Brain pericyte (primary cell): ENCODE measurements at regions not wholly inside any gene's neighbourhood (a gene's known extent, or its start where the extent isn't known, plus 50 kb on each side); places are given as distances from the start of the nearest gene placed in this dataset.
A peak's percentile ranks its signal among the peaks of the same experiment; 100 is the strongest.
"Not testable (repeated sequence)": the region's sequence is repeated elsewhere in the genome, so short reads cannot be mapped to it uniquely, and the experiment has no call there.

Experiments
- DNase-seq: peaks from one replicate; pipeline ENCODE4 v3.0.0-alpha.2; 2012; ENCODE audit warnings: low read depth, low spot score

GRCh38 chr9:13942201-13942600 lies 371.7 kb downstream of the NFIB start:
- no peak for DNase-seq

GRCh38 chr9:13941714-13942113 lies 372.2 kb downstream of the NFIB start:
- DNase-seq, result peak; percentile 48

GRCh38 chr9:13939701-13940490 lies 374.0 kb downstream of the NFIB start:
- no peak for DNase-seq

GRCh38 chr9:13939134-13939533 lies 374.8 kb downstream of the NFIB start:
- no peak for DNase-seq

GRCh38 chr9:13934416-13934815 lies 379.5 kb downstream of the NFIB start:
- no peak for DNase-seq

GRCh38 chr9:13933268-13933656 lies 380.7 kb downstream of the NFIB start:
- no peak for DNase-seq

- DNase-seq, result no peak
These were observed 381.2 kb downstream of the NFIB start for GRCh38 chr9:13932528-13933267.

GRCh38 chr9:13929013-13929412 lies 384.9 kb downstream of the NFIB start:
- DNase-seq, result no peak

GRCh38 chr9:13923381-13923780 lies 390.6 kb downstream of the NFIB start:
- no peak for DNase-seq

- no peak for DNase-seq
These were observed 393.4 kb downstream of the NFIB start for GRCh38 chr9:13920557-13920956.

- no peak for DNase-seq
These were observed 394.5 kb downstream of the NFIB start for GRCh38 chr9:13919401-13919800.

GRCh38 chr9:13917534-13917933 lies 396.4 kb downstream of the NFIB start:
- DNase-seq, result no peak

- DNase-seq, result no peak
These were observed 398.2 kb downstream of the NFIB start for GRCh38 chr9:13915591-13916301.

GRCh38 chr9:13915131-13915530 lies 398.8 kb downstream of the NFIB start:
- DNase-seq, result no peak

- DNase-seq, result no peak
These were observed 402.5 kb downstream of the NFIB start for GRCh38 chr9:13911473-13911872.

- DNase-seq, result not testable (repeated sequence)
These were observed 406.1 kb downstream of the NFIB start for GRCh38 chr9:13907842-13908241.

GRCh38 chr9:13904746-13905145 lies 409.2 kb downstream of the NFIB start:
- DNase-seq, result no peak

- DNase-seq, result no peak
These were observed 409.6 kb downstream of the NFIB start for GRCh38 chr9:13904311-13904710.

GRCh38 chr9:13902286-13903066 lies 411.5 kb downstream of the NFIB start:
- no peak for DNase-seq

GRCh38 chr9:13901176-13901575 lies 412.8 kb downstream of the NFIB start:
- no peak for DNase-seq

- no peak for DNase-seq
These were observed 413.5 kb downstream of the NFIB start for GRCh38 chr9:13900449-13900848.

GRCh38 chr9:13899924-13900323 lies 414.0 kb downstream of the NFIB start:
- DNase-seq, result no peak
